ENCODE measurements at regions not wholly inside any gene's neighbourhood (a gene's known extent, or its start where the extent isn't known, plus 50 kb on each side); places are given as distances from the start of the nearest gene placed in this dataset.
"Not testable (repeated sequence)": the region's sequence is repeated elsewhere in the genome, so short reads cannot be mapped to it uniquely, and the experiment has no call there.

DNA sequence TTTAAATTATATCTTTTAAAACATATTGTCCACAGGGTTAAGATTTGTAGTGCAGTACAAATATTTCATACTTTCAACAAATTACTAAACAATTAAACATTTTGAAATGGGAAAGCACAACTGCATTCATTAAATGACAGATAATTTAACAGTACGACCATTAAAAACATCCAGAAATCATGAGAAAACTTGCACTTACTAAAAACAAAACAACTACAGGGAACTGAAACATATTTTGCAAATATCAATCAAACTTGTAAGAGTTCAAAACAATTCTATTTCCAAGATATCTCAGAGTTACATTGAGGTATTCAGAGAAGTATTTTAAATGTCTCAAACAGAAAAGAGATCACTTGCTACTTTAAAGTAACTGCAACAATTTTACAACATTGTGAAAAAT lies 478.5 kb upstream of the PCDH10 start:
- no peak overlapping the region for H3K9ac ChIP-seq (ENCODE audit: low read depth in 1 of 2, low read length in 2 of 2)
- no peak overlapping the region for H3K4me3 ChIP-seq (ENCODE audit: low read length in 2 of 2)
- no peaks in the 10 kb centered on the region for H3K36me3 ChIP-seq (ENCODE audit: control insufficient read depth in 2 of 2, insufficient read depth in 2 of 2, low read length in 2 of 2)
- H3K4me1 ChIP-seq (ENCODE audit: control insufficient read depth in 2 of 2, insufficient read depth in 2 of 2, low read length in 2 of 2), result no peaks in the 10 kb centered on the region
- H3K9me3 ChIP-seq (ENCODE audit: control insufficient read depth in 2 of 2, low read length in 2 of 2), result no peaks in the 10 kb centered on the region
- no peak overlapping the region for H3K27ac ChIP-seq (ENCODE audit: low read depth in 2 of 2, low read length in 2 of 2)
- no peaks in the 10 kb centered on the region for H3K27me3 ChIP-seq (ENCODE audit: control insufficient read depth in 2 of 2, insufficient read depth in 2 of 2, low read length in 2 of 2)

DNA sequence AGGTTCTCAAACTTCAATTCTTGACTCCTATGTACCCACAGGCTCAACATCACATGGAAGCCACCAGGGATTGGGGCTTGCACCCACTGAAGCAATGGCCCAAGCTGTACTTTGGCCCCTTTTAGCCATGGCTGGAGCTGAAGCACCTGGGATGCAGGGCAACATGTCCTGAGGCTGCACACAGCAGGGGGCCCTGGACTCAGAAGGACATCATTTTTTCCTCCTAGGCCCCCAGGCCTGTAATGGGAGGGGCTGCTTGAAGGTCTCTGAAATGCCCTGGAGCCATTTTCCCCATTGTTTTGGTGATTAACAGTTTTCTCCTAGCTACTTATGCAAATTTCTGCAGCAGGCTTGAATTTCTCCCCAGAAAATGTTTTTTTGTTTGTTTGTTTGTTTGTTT lies 465.1 kb upstream of the PCDH10 start:
- Histone ChIP-seq H3K4me3 (ENCODE audit: low read length in 2 of 2) (no peak overlapping the region), H3K9me3 (ENCODE audit: control insufficient read depth in 2 of 2, low read length in 2 of 2) (no peaks in the 10 kb centered on the region), H3K27ac (ENCODE audit: low read depth in 2 of 2, low read length in 2 of 2) (no peak overlapping the region), H3K9ac (ENCODE audit: low read depth in 1 of 2, low read length in 2 of 2) (no peak overlapping the region), H3K36me3 (ENCODE audit: control insufficient read depth in 2 of 2, insufficient read depth in 2 of 2, low read length in 2 of 2) (no peaks in the 10 kb centered on the region), H3K4me1 (ENCODE audit: control insufficient read depth in 2 of 2, insufficient read depth in 2 of 2, low read length in 2 of 2) (no peaks in the 10 kb centered on the region), H3K27me3 (ENCODE audit: control insufficient read depth in 2 of 2, insufficient read depth in 2 of 2, low read length in 2 of 2) (no peaks in the 10 kb centered on the region)

DNA sequence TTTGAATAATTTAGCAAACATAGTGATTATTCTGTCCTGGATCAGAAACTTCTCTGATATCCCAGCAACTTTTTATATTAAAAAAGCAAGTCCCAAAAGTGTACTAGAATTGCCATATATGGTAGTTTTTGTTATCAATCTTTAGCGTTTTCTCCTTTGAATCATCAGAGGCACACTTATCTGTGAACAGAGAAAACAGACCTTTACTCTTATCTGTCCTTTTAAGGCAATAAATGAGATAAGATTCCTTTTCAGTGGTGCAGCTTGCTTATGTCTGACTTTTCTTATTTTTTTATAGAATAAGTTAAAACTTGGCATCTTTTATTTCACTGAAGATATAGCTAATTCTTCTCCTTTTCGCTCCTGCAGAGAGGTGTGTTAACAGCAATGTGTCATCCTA lies 458.1 kb upstream of the PCDH10 start:
- H3K4me1 ChIP-seq (ENCODE audit: control insufficient read depth in 2 of 2, insufficient read depth in 2 of 2, low read length in 2 of 2), result no peaks in the 10 kb centered on the region

DNA sequence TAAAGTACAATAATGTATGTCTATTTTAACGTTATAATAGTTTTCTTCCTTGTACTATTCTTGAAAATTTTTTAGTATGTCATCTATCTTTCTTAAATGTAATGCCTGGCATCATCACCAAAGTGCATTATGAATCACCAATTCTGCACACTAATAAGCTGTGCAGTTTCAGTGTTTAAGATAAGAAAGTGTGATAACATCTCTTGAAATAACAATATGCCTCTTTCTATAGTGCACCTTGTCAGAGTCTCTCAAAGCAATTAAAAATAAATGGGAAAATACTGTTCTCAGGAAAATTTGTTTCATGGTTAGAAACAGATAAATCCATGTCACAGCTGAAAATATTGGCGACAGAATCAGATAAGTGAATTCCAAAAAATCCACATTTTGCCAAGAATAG lies 457.4 kb upstream of the PCDH10 start:
- Histone ChIP-seq H3K27ac (ENCODE audit: low read depth in 2 of 2, low read length in 2 of 2) (no peak overlapping the region), H3K4me1 (ENCODE audit: control insufficient read depth in 2 of 2, insufficient read depth in 2 of 2, low read length in 2 of 2) (no peaks in the 10 kb centered on the region), H3K36me3 (ENCODE audit: control insufficient read depth in 2 of 2, insufficient read depth in 2 of 2, low read length in 2 of 2) (no peaks in the 10 kb centered on the region), H3K4me3 (ENCODE audit: low read length in 2 of 2) (no peak overlapping the region), H3K9ac (ENCODE audit: low read depth in 1 of 2, low read length in 2 of 2) (no peak overlapping the region), H3K27me3 (ENCODE audit: control insufficient read depth in 2 of 2, insufficient read depth in 2 of 2, low read length in 2 of 2) (no peaks in the 10 kb centered on the region), H3K9me3 (ENCODE audit: control insufficient read depth in 2 of 2, low read length in 2 of 2) (no peaks in the 10 kb centered on the region)

More for the DNA sequence above, 458.1 kb upstream of the PCDH10 start:
- Histone ChIP-seq H3K9ac (ENCODE audit: low read depth in 1 of 2, low read length in 2 of 2) (no peak overlapping the region), H3K27me3 (ENCODE audit: control insufficient read depth in 2 of 2, insufficient read depth in 2 of 2, low read length in 2 of 2) (no peaks in the 10 kb centered on the region), H3K27ac (ENCODE audit: low read depth in 2 of 2, low read length in 2 of 2) (no peak overlapping the region), H3K4me3 (ENCODE audit: low read length in 2 of 2) (no peak overlapping the region), H3K9me3 (ENCODE audit: control insufficient read depth in 2 of 2, low read length in 2 of 2) (no peaks in the 10 kb centered on the region), H3K36me3 (ENCODE audit: control insufficient read depth in 2 of 2, insufficient read depth in 2 of 2, low read length in 2 of 2) (no peaks in the 10 kb centered on the region)

DNA sequence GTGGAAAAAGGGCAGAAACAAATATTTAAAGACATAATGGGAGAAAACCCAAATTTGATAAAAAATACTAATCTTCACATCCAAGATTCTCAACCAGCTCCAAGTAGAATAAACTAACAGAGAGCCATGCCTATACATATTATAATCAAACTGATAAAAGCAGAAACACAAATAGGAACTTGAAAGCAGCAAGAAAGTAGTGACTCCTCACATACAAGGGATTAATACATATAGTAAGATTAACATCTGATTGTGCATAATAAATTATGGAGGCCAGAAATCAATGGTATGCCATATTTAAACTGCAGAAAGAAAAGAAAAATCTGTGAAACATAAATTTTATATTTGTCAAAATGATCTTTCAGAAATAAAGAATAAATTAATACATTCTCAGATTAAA lies 454.3 kb upstream of the PCDH10 start:
- Histone ChIP-seq H3K4me3 (ENCODE audit: low read length in 2 of 2) (no peak overlapping the region), H3K9me3 (ENCODE audit: control insufficient read depth in 2 of 2, low read length in 2 of 2) (no peaks in the 10 kb centered on the region), H3K27me3 (ENCODE audit: control insufficient read depth in 2 of 2, insufficient read depth in 2 of 2, low read length in 2 of 2) (no peaks in the 10 kb centered on the region), H3K9ac (ENCODE audit: low read depth in 1 of 2, low read length in 2 of 2) (no peak overlapping the region), H3K4me1 (ENCODE audit: control insufficient read depth in 2 of 2, insufficient read depth in 2 of 2, low read length in 2 of 2) (no peaks in the 10 kb centered on the region), H3K36me3 (ENCODE audit: control insufficient read depth in 2 of 2, insufficient read depth in 2 of 2, low read length in 2 of 2) (no peaks in the 10 kb centered on the region), H3K27ac (ENCODE audit: low read depth in 2 of 2, low read length in 2 of 2) (no peak overlapping the region)

DNA sequence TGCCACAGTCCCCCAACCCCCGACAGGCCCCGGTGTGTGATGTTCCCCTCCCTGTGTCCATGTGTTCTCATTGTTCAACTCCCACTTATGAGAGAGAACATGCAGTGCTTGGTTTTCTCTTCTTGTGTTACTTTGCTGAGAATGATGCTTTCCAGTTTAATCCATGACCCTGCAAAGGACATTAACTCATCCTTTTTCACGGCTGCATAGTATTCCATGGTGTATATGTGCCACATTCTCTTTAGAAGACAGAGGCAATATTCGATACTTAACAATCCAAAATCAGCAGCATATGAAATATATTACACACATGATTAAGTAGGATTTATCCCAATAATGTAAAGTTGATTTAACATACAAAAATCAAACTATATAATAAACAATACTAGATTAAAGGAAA lies 451.6 kb upstream of the PCDH10 start:
- not testable (repeated sequence) for H3K27me3 ChIP-seq (ENCODE audit: control insufficient read depth in 2 of 2, insufficient read depth in 2 of 2, low read length in 2 of 2); H3K36me3 ChIP-seq (ENCODE audit: control insufficient read depth in 2 of 2, insufficient read depth in 2 of 2, low read length in 2 of 2); H3K27ac ChIP-seq (ENCODE audit: low read depth in 2 of 2, low read length in 2 of 2); H3K9me3 ChIP-seq (ENCODE audit: control insufficient read depth in 2 of 2, low read length in 2 of 2); H3K9ac ChIP-seq (ENCODE audit: low read depth in 1 of 2, low read length in 2 of 2); H3K4me1 ChIP-seq (ENCODE audit: control insufficient read depth in 2 of 2, insufficient read depth in 2 of 2, low read length in 2 of 2); H3K4me3 ChIP-seq (ENCODE audit: low read length in 2 of 2)

DNA sequence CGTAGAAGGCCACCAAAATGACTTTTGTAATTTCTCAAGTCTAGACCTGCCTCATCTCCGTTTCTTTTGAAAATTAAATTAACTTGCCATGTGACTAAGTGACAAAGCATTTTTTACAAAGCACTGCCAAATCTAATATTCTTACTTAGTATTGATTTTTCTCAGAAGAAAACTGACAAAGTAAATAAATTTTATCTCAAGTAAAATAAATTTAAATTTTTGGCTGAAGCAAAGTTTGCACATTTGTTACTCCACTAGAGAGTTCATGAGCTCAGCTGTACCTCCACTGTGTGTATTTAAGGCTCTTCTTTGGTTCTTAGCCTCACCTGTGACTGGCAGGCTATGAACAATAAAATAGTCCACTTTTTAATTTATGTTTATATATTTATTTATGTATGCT lies 441.1 kb upstream of the PCDH10 start:
- Histone ChIP-seq H3K9me3 (ENCODE audit: control insufficient read depth in 2 of 2, low read length in 2 of 2) (peaks cover 0 to 3% of the 10 kb centered on the region in 2 donors), H3K9ac (ENCODE audit: low read depth in 1 of 2, low read length in 2 of 2) (no peak overlapping the region), H3K27me3 (ENCODE audit: control insufficient read depth in 2 of 2, insufficient read depth in 2 of 2, low read length in 2 of 2) (no peaks in the 10 kb centered on the region), H3K27ac (ENCODE audit: low read depth in 2 of 2, low read length in 2 of 2) (no peak overlapping the region), H3K4me1 (ENCODE audit: control insufficient read depth in 2 of 2, insufficient read depth in 2 of 2, low read length in 2 of 2) (no peaks in the 10 kb centered on the region), H3K36me3 (ENCODE audit: control insufficient read depth in 2 of 2, insufficient read depth in 2 of 2, low read length in 2 of 2) (no peaks in the 10 kb centered on the region), H3K4me3 (ENCODE audit: low read length in 2 of 2) (no peak overlapping the region)

DNA sequence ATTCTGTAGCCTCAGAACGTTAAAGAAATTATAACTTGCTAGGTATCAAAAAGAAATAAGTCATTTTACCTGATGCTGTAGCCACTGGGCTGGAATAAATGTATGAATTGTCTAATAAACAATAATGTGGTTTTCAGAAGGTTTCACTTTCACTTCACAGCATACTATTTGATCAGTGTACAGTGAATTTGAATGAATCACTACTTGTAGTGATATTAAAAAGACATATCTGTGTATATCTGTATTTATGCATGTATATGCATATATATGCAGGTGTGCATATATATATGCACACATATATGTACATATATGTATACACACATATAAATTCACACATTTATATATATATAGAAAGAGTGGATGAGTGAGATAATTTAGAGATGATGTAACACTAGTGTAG lies 440.0 kb upstream of the PCDH10 start:
- peaks cover 0 to 3% of the 10 kb centered on the region in 2 donors for H3K9me3 ChIP-seq (ENCODE audit: control insufficient read depth in 2 of 2, low read length in 2 of 2)
- no peak overlapping the region for H3K9ac ChIP-seq (ENCODE audit: low read depth in 1 of 2, low read length in 2 of 2)
- no peak overlapping the region for H3K4me3 ChIP-seq (ENCODE audit: low read length in 2 of 2)
- no peaks in the 10 kb centered on the region for H3K36me3 ChIP-seq (ENCODE audit: control insufficient read depth in 2 of 2, insufficient read depth in 2 of 2, low read length in 2 of 2)
- no peaks in the 10 kb centered on the region for H3K27me3 ChIP-seq (ENCODE audit: control insufficient read depth in 2 of 2, insufficient read depth in 2 of 2, low read length in 2 of 2)
- H3K27ac ChIP-seq (ENCODE audit: low read depth in 2 of 2, low read length in 2 of 2), result no peak overlapping the region
- no peaks in the 10 kb centered on the region for H3K4me1 ChIP-seq (ENCODE audit: control insufficient read depth in 2 of 2, insufficient read depth in 2 of 2, low read length in 2 of 2)

DNA sequence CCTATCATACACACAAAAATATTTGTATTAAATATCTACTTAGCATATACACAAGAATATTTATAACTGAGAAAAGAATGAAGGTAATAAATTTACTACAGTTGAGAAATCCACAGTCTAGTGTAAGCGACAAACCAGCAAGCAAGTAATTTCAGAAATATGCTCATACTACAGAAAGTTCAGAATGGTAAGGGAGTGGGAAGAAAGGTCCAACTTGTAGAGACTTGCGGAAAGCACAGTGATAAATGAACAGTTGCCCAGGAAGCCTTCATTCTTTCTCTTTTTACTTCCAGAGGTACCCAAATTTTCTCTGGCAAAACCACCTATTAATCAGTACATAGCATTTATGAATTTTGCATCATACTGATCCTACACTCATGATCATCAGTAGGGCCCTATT lies 438.1 kb upstream of the PCDH10 start:
- no peaks in the 10 kb centered on the region for H3K36me3 ChIP-seq (ENCODE audit: control insufficient read depth in 2 of 2, insufficient read depth in 2 of 2, low read length in 2 of 2)

DNA sequence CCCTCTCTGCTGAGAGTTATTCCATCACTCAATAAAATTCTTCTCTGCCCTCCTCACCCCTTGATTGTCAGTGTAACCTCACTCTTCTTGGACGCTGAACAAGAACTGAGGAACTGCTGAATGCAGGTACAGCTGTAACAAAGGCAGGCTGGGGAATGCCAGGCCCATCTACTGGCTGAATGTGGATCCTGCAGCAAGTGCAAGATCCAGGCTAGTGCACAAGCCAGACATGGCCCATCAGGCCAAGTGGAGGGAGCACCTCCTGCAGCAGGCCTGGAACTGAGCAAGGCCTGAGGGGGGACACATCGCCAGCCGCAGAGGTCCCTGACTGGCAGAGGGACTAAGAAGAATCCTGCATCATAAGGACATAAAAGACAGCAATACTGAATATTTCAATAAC lies 411.8 kb upstream of the PCDH10 start:
- Histone ChIP-seq H3K4me3 (ENCODE audit: low read length in 2 of 2) (no peak overlapping the region), H3K27me3 (ENCODE audit: control insufficient read depth in 2 of 2, insufficient read depth in 2 of 2, low read length in 2 of 2) (no peaks in the 10 kb centered on the region), H3K9me3 (ENCODE audit: control insufficient read depth in 2 of 2, low read length in 2 of 2) (no peaks in the 10 kb centered on the region), H3K36me3 (ENCODE audit: control insufficient read depth in 2 of 2, insufficient read depth in 2 of 2, low read length in 2 of 2) (no peaks in the 10 kb centered on the region), H3K4me1 (ENCODE audit: control insufficient read depth in 2 of 2, insufficient read depth in 2 of 2, low read length in 2 of 2) (no peaks in the 10 kb centered on the region), H3K9ac (ENCODE audit: low read depth in 1 of 2, low read length in 2 of 2) (no peak overlapping the region), H3K27ac (ENCODE audit: low read depth in 2 of 2, low read length in 2 of 2) (no peak overlapping the region)

More for the DNA sequence above, 438.1 kb upstream of the PCDH10 start:
- Histone ChIP-seq H3K4me3 (ENCODE audit: low read length in 2 of 2) (no peak overlapping the region), H3K9ac (ENCODE audit: low read depth in 1 of 2, low read length in 2 of 2) (no peak overlapping the region), H3K27me3 (ENCODE audit: control insufficient read depth in 2 of 2, insufficient read depth in 2 of 2, low read length in 2 of 2) (no peaks in the 10 kb centered on the region), H3K4me1 (ENCODE audit: control insufficient read depth in 2 of 2, insufficient read depth in 2 of 2, low read length in 2 of 2) (no peaks in the 10 kb centered on the region), H3K27ac (ENCODE audit: low read depth in 2 of 2, low read length in 2 of 2) (no peak overlapping the region), H3K9me3 (ENCODE audit: control insufficient read depth in 2 of 2, low read length in 2 of 2) (peaks cover 0 to 3% of the 10 kb centered on the region in 2 donors)

DNA sequence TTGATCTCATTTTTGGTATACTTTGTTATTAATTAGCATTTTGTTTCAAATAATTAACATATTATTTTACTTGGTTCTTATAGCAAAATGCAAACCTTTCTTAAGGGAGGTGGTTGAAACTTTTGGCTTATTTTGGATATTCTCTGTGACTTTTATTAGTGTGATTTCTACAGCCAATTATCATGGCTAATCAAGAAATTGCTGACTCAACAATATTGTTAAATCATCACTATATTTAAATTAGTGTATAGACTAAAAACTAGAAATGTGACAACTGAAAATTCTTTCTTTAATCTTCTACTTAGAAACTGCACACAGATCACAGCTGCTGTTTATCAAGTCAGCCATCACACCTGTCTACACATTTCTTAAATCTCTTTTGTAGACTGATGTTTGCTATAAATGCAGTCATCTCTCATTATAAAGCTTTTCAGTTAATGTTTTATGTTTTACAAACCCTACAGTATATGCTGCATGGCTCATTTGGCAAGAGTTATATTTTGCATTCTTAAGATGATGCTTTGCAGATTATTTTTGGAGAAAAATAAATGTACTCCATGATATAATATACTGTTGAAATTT lies 389.8 kb upstream of the PCDH10 start:
- H3K27me3 ChIP-seq (ENCODE audit: control insufficient read depth in 2 of 2, insufficient read depth in 2 of 2, low read length in 2 of 2), result no peaks in the 10 kb centered on the region
- no peaks in the 10 kb centered on the region for H3K36me3 ChIP-seq (ENCODE audit: control insufficient read depth in 2 of 2, insufficient read depth in 2 of 2, low read length in 2 of 2)
- no peaks in the 10 kb centered on the region for H3K4me1 ChIP-seq (ENCODE audit: control insufficient read depth in 2 of 2, insufficient read depth in 2 of 2, low read length in 2 of 2)
- no peak overlapping the region for H3K9ac ChIP-seq (ENCODE audit: low read depth in 1 of 2, low read length in 2 of 2)
- H3K27ac ChIP-seq (ENCODE audit: low read depth in 2 of 2, low read length in 2 of 2), result no peak overlapping the region
- H3K9me3 ChIP-seq (ENCODE audit: control insufficient read depth in 2 of 2, low read length in 2 of 2), result no peaks in the 10 kb centered on the region
- no peak overlapping the region for H3K4me3 ChIP-seq (ENCODE audit: low read length in 2 of 2)
